Urothelium cell line (cell line): ENCODE measurements at regions not wholly inside any gene's neighbourhood (a gene's known extent, or its start where the extent isn't known, plus 50 kb on each side); places are given as distances from the start of the nearest gene placed in this dataset.
"Not testable (repeated sequence)": the region's sequence is repeated elsewhere in the genome, so short reads cannot be mapped to it uniquely, and the experiment has no call there.

Experiments used
- DNase-seq: peaks from one replicate; pipeline ENCODE4 v3.0.0; 2011; ENCODE audit warnings: low spot score, mixed read lengths
- FAIRE-seq: peaks from 2 replicates; lab custom pipeline; 2011; peaks lifted over from hg19 to GRCh38; lab: Jason Lieb, UNC

GRCh38 chrX:11836284-11836683 is 78.2 kb downstream of the MSL3 start:
- DNase-seq, result no peak
- no peak for FAIRE-seq

- DNase-seq (no peak), FAIRE-seq (no peak)
These were observed 79.4 kb downstream of the MSL3 start for GRCh38 chrX:11837437-11837836.

GRCh38 chrX:11864171-11864570 is 106.1 kb downstream of the MSL3 start:
- DNase-seq (no peak), FAIRE-seq (no peak)

GRCh38 chrX:11867610-11868345 is 109.7 kb downstream of the MSL3 start:
- DNase-seq, result no peak
- no peak for FAIRE-seq

GRCh38 chrX:11870789-11871188 is 112.8 kb downstream of the MSL3 start:
- no peak for DNase-seq
- FAIRE-seq, result no peak

GRCh38 chrX:11881485-11882170 is 123.6 kb downstream of the MSL3 start:
- DNase-seq (no peak), FAIRE-seq (no peak)

GRCh38 chrX:11886745-11887144 is 128.7 kb downstream of the MSL3 start:
- FAIRE-seq, result no peak
- DNase-seq, result peak; percentile 7

GRCh38 chrX:11887175-11887574 is 129.1 kb downstream of the MSL3 start:
- DNase-seq, result no peak
- no peak for FAIRE-seq

GRCh38 chrX:11888421-11888820 is 130.4 kb downstream of the MSL3 start:
- FAIRE-seq, result no peak
- DNase-seq, result no peak

- DNase-seq, result no peak
- no peak for FAIRE-seq
These were observed 131.8 kb downstream of the MSL3 start for GRCh38 chrX:11889791-11890190.

GRCh38 chrX:11890836-11891514 is 132.9 kb downstream of the MSL3 start:
- DNase-seq (no peak), FAIRE-seq (no peak)

GRCh38 chrX:11893933-11894710 is 136.1 kb downstream of the MSL3 start:
- no peak for FAIRE-seq
- DNase-seq, result no peak

GRCh38 chrX:11899091-11899490 is 141.1 kb downstream of the MSL3 start:
- peak; percentile 20 for DNase-seq
- no peak for FAIRE-seq

GRCh38 chrX:11905933-11906332 is 147.9 kb downstream of the MSL3 start:
- not testable (repeated sequence) for FAIRE-seq, DNase-seq

- no peak for DNase-seq
- no peak for FAIRE-seq
These were observed 150.3 kb downstream of the MSL3 start for GRCh38 chrX:11908371-11908770.

- DNase-seq (no peak), FAIRE-seq (no peak)
These were observed 155.0 kb downstream of the MSL3 start for GRCh38 chrX:11913001-11913400.

GRCh38 chrX:11929476-11929875 is 171.4 kb downstream of the MSL3 start:
- DNase-seq, result no peak
- no peak for FAIRE-seq

GRCh38 chrX:11932423-11932822 is 174.4 kb downstream of the MSL3 start:
- DNase-seq, result no peak
- FAIRE-seq, result no peak

GRCh38 chrX:11934089-11934488 is 176.1 kb downstream of the MSL3 start:
- DNase-seq, result no peak
- FAIRE-seq, result no peak

- FAIRE-seq, result no peak
- DNase-seq, result no peak
These were observed 183.5 kb downstream of the MSL3 start for GRCh38 chrX:11941571-11941970.

- DNase-seq (peak; percentile 21), FAIRE-seq (no peak)
These were observed 186.5 kb downstream of the MSL3 start for GRCh38 chrX:11944501-11944900.
